ENCODE measurements at regions not wholly inside any gene's neighbourhood (a gene's known extent, or its start where the extent isn't known, plus 50 kb on each side); places are given as distances from the start of the nearest gene placed in this dataset.
"Not testable (repeated sequence)": the region's sequence is repeated elsewhere in the genome, so short reads cannot be mapped to it uniquely, and the experiment has no call there.

GRCh38 chr12:47610686-47611252 lies 95.1 kb downstream of the RPAP3 start:
- no peak for DNase-seq

- DNase-seq: no peak
Observed at GRCh38 chr12:47609806-47610205, 96.0 kb downstream of the RPAP3 start.

DNA sequence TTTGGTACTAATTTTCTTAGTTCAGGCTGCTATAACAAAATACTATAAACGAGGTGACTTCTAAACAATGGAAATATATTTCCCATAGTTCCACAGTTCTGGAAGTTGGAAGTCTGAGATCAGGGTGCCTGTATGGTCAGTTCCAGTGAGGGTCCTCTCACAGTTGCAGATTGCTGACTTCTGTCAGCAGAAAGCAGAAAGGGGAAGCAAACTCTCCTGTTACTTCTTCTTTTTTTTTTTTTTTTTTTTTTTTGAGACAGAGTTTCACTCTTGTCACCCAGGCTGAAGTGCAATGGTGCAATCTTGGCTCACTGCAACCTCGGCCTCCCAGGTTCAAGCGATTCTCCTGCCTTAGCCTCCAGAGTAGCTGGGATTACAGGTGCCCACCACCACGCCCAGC lies 97.2 kb downstream of the RPAP3 start:
- DNase-seq: not testable (repeated sequence)

- no peak for DNase-seq
Observed at GRCh38 chr12:47604221-47604873, 101.5 kb downstream of the RPAP3 start.

GRCh38 chr12:47602949-47603558 lies 102.8 kb downstream of the RPAP3 start:
- DNase-seq: no peak

DNA sequence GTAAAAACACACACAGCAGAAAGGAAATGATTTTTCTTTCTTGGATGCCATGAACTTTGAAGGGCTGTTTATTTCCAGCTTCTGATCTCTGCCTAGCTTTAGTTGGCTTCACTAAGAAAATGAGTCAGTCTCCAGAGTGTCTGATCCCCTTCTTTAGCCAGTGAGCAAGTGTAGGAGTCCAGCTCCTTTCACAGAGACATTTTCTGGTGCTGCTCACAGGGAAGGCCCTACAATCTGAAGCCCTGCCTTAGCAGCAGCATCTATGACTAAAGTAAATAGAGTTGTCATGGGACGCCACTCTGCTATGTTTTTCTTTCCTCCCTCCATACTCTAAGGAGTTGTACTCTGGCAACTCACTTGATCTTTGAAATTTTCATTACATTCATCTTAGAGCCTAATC lies 103.5 kb downstream of the RPAP3 start:
- no peak for DNase-seq

GRCh38 chr12:47601071-47601470 lies 104.8 kb downstream of the RPAP3 start:
- no peak for DNase-seq

DNA sequence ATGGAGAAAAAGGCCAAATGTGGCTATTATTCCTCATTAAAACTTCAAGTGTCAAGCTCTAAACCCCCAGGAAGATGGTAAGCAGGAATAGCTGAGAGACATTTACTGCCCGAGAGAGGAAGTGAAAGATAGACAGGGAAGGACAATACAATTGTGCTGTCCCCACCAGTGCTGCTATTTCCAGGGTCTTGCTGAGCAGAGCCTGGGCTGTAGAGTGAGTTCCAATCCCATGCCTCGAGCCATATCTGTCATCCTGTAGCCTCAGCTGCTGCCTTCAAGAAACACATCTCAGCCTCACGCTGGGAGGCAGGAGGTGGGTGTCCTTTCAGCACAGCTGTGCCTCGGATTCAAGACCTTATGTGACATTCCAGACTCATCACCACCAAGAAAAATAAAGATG lies 114.0 kb downstream of the RPAP3 start:
- no peak for DNase-seq

DNA sequence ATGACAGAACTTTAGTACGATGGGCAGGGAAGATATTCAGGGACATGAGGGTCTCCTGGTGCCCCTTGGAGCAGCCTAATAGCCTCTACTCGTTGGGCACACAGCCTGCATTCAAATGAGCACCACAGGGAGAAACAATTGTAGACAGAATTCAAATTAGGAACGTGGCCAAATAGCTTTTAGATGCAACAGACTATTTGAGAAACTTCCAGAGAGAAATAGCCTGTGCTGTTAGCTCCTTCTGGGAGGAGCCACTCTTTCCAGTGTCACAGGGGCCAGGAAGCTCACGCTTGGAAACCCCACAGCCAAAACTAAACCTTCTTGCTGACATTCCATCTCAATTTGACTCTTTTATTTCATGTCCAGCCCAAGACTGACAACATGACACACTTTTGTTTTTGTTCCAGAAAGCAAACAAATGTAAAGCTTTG lies 114.5 kb downstream of the RPAP3 start:
- DNase-seq: no peak

DNA sequence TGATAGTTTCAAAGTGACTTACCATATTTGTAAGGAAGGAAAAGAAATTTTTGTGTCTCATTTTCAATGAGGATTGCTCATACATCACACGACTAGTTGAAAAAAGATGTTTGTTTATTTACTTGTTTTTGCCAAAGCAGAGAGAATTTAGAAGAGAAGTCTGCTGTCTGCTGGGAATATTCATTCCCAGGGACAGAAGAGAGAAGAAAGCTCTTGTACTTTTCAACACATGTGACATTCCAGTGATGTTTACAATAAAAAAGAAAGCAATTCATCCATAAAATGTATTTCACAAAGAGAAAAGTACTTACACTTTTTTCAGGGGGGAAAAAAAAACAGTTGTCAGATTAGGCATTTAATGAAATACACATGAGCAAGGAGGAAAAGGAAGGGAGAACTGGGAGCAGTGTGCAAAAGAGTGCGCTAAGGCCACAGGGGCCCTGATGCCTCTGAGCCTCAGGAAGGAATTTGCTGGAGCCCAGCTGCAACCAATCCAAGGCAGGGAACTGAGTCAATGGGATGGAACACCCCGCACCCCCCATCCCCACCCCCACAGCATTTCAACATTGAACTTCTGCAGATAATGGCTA lies 115.0 kb downstream of the RPAP3 start:
- DNase-seq: no peak

- no peak for DNase-seq
Observed at GRCh38 chr12:47586952-47587669, 118.7 kb downstream of the RPAP3 start.

DNA sequence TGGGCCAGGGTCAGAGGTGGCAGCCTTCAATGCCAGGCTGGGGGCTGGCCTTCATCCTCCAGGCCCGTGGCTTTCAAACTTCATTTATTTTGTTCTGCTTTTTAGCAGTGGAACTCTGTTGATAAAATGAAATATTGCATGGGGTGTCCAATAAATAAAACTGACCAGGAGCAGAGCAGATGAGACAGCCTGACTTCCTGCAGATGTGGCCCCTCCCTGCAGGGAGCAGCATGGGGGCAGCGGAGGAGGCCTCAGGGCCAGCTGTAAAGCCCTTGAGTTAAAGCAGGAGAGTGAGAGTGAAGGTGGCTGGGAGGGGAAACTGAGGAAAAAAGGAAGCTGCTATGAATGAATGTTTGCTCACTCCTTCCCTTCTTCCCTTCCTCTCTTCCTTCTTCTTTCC lies 120.3 kb downstream of the RPAP3 start:
- DNase-seq: no peak

DNA sequence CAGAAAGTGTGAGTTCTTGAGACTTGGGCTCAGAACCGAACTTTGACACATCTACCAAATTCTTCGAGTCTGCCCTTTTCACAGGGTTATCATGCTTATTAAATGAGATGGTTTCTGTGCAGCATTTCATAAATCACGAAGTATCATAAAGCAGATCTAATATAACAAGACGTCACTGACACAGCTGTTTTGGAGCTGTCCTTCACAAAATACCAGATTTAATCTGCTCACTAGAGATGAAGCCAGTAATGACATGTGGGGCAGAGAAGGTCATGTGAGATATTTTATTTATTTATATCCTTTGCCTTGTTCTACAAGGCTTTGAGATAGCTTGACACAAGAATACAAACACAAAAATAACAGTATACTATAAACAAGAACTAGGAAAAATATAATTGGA lies 127.0 kb downstream of the RPAP3 start:
- DNase-seq: no peak

- DNase-seq: no peak
Observed at GRCh38 chr12:47577206-47577989, 128.4 kb downstream of the RPAP3 start.

DNA sequence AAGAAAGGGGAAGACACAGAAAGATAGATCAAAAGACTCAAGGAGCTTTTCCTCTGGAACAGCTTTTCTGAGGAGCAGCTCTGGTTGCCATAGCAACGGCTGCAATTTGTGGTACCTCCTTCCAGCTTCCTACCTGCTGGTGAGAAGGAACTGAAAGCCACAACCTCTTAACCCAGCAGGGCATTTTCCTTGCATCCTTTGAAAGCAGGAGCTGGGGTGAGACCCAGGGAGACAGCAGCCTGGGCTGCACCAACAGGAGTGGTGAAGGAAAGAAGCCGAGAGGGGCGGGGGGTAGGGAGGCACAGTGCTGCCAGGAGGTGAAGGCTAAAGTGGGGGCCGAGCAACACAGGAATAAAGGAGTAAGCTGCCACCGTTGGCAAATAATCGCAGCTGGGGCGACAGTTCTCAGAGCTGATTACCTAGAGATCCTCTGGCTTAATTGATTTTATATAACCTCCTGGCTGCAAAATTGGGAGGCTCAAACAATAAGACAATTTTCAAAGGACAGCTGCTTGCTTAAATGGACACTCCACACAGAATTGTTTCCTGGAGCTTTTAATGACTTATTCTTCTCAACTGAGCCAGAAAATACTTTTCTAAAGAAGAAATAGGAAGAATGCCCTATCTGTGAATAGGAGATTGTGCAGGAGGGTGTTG lies 129.4 kb downstream of the RPAP3 start:
- no peak for DNase-seq

- no peak for DNase-seq
Observed at GRCh38 chr12:47574252-47575021, 131.4 kb downstream of the RPAP3 start.

DNA sequence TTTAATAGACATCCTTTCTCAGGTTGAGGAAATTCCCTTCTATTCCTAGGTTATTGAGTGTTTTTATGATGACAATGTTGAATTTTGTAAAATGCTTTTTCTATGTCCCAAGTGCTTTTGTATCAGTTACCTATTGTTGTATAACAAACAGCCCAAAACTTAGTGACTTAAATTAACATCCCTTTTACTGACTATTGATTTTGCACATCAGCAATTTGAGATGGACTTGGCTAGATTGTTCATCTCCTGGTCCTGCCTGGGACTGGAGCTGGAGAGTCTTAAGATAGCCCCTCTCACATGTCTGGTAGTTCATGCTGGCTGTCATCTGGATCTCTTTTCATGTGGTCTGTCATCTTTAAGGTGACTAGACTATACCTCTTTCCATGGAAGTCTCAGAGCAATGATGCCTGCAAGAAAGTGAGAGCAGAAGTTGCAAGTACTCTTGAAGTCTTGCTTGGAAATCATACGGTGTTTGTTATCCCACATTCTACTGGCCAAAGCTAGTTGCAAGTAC lies 132.6 kb downstream of the RPAP3 start:
- DNase-seq: no peak

DNA sequence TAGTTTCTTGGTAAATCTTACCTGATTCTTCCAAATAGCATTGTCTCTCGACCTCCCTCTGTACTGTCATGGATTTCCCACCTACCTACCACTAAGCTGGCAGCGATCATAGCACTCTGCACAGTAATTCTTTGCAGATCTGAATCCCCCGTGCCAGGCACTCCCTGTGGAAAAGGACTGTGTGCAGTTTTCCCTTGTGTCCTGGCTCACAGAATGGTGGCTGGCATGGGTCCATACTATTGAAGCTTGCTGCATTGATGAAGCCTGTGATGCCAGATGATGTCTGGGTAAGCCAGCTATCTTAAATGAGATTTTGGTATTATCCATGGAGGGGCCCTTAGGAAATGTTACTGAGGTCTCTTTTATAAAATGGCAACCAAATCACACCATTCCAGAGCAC lies 135.7 kb downstream of the RPAP3 start:
- no peak for DNase-seq

GRCh38 chr12:47562201-47562600 lies 143.6 kb downstream of the RPAP3 start:
- DNase-seq: no peak

DNA sequence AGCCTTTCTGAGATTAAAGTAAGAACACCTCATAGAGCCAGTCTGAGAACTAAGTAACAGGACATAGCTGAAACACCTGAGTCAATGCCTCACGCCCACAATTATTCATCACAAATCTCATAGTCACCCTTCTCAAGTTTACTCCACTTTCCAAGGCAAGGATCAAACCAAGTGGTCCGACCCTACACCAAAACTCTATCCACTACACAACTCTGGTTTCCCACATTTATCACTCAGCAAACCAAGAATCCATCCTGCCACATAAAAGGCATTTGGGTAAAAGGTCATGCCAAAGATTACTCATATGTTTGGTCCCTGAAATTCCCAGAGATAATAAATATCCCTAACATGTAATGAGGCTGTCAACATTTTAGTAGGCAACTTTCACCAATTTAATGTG lies 144.1 kb downstream of the RPAP3 start:
- no peak for DNase-seq

DNA sequence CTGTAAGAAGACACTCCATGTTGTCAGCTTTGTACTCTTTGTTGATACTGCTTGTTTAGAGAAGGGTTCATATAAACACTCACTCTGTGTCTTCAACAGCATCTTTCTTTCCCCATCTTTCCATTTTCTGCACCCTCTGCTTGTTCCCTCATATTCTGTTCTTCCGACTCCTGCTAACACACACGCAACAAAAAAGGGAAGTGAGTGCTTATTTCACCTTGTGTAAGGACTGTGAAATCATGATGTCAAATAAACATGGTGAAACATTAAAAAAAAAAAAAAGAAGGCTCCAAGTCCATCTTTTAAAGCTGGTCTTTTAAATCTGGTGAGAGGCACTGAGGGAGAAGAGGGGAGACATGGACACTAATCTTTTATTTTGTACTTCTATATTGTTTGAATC lies 145.4 kb downstream of the RPAP3 start:
- no peak for DNase-seq

Measured in CD4-positive, alpha-beta T cell treated with Interleukin-17A for 4 hours (primary cell).